ENCODE measurements at regions not wholly inside any gene's neighbourhood (a gene's known extent, or its start where the extent isn't known, plus 50 kb on each side); places are given as distances from the start of the nearest gene placed in this dataset.

DNA sequence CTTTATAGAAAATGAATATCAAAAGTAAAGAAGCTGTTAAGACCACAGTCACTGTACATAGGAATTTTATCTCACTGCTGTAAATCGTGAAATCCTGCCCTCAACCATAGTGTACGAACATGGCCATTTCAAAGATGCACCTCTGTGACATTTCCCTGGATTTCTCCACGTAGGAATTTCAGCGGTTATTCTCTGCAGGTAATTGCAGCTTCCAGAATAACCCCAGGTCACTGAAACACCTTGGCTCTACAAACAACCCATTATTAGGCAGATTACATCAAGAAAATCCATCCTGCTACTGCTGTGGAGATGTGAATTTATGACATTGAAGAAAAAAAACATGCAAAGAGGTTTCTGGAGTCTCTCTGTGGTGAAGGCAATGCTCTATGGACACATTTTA is 196.2 kb upstream of the USP25 start:
- no peak for TF ChIP-seq CTCF (IDR thresholded peaks at IDR 0.05; ENCODE audit: insufficient read depth, low read depth, low read length)
- TF ChIP-seq EZH2 (IDR thresholded peaks at IDR 0.05; ENCODE audit: insufficient read depth, low read length) = no peak

Measured in astrocyte (in vitro differentiated cells and primary cell).